GM12872 (cell line): ENCODE measurements at regions not wholly inside any gene's neighbourhood (a gene's known extent, or its start where the extent isn't known, plus 50 kb on each side); places are given as distances from the start of the nearest gene placed in this dataset.

Experiments used
- CTCF ChIP-seq: IDR thresholded peaks from 3 replicates; pipeline ENCODE4 v1.5.1; 2011; ENCODE audit warnings: low read depth, mild to moderate bottlenecking, low read length, moderate library complexity; ENCODE audit not compliant: insufficient read depth

GRCh38 chr4:121614101-121614500 lies 82.7 kb downstream of the ANXA5 start:
- TF ChIP-seq CTCF, result no peak

- no peak for TF ChIP-seq CTCF
Measured at GRCh38 chr4:121599049-121599448, 97.7 kb downstream of the ANXA5 start.

DNA sequence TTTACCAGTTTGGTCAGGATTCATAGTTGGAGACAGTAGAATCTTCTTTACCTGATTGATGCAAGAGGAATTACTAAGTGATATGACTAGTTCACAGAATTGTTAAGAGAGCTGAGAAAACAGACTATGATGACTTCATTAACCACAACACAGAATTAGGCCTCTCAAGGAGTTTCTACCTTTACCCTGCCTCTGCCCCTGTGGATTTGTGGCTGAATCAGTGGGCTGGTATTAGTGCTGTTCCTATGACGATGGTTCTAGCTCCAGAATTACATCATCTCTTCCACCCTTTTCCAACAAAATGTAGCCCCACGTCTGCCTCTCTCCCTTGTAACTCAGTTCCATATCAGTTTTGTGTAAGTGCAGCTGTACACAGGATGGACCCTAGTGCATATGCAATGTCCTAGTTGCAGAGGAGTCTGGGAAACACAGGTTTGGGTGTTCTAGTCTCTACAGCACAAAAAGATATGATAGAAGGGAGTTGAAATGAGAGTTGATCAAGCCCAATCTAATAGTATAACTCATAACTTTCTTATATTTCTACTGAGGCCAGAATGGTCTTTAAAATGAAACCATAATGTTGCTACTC lies 99.3 kb downstream of the ANXA5 start:
- TF ChIP-seq CTCF, result no peak

- no peak for TF ChIP-seq CTCF
Measured at GRCh38 chr4:121594796-121595526, 101.8 kb downstream of the ANXA5 start.

- no peak for TF ChIP-seq CTCF
Measured at GRCh38 chr4:121593760-121594159, 103.0 kb downstream of the ANXA5 start.

- TF ChIP-seq CTCF, result no peak
Measured at GRCh38 chr4:121584836-121585235, 111.9 kb downstream of the ANXA5 start.

- no peak for TF ChIP-seq CTCF
Measured at GRCh38 chr4:121583396-121583795, 113.4 kb downstream of the ANXA5 start.
